Duodenal mucosa (tissue), 2 donors: ENCODE measurements at regions not wholly inside any gene's neighbourhood (a gene's known extent, or its start where the extent isn't known, plus 50 kb on each side); places are given as distances from the start of the nearest gene placed in this dataset.

ENCODE experiments used
- H3K27ac ChIP-seq: one replicate; pipeline ENCODE4 v1.7.0; 2013; ENCODE audit warnings: low read depth, low read length
- H3K27me3 ChIP-seq, 2 donors: one replicate each; pipeline ENCODE4 v1.7.0; 2013; ENCODE audit warnings: low read length in 2 of 2, control low read depth in 1 of 2; ENCODE audit not compliant: insufficient read depth in 2 of 2, control insufficient read depth in 1 of 2
- H3K36me3 ChIP-seq, 2 donors: one replicate each; pipeline ENCODE4 v1.7.0; 2013; ENCODE audit warnings: low read length in 2 of 2, control low read depth in 1 of 2; ENCODE audit not compliant: insufficient read depth in 2 of 2, control insufficient read depth in 1 of 2
- H3K4me1 ChIP-seq, 2 donors: one replicate each; pipeline ENCODE4 v1.7.0; 2013; ENCODE audit warnings: low read length in 2 of 2, control low read depth in 1 of 2; ENCODE audit not compliant: insufficient read depth in 2 of 2, control insufficient read depth in 1 of 2
- H3K4me3 ChIP-seq, 2 donors: one replicate each; pipeline ENCODE4 v1.7.0; 2013; ENCODE audit warnings: low read length in 2 of 2, low read depth in 1 of 2
- H3K9ac ChIP-seq, 2 donors: one replicate each; pipeline ENCODE4 v1.7.0; 2013; ENCODE audit warnings: low read length in 2 of 2, low read depth in 1 of 2
- H3K9me3 ChIP-seq, 2 donors: one replicate each; pipeline ENCODE4 v1.7.0; 2013; ENCODE audit warnings: low read length in 2 of 2, control low read depth in 1 of 2; ENCODE audit not compliant: control insufficient read depth in 1 of 2

- no peak overlapping the region for H3K4me3 ChIP-seq
- no peaks in the 10 kb centered on the region for H3K27me3 ChIP-seq
- H3K9me3 ChIP-seq = no peaks in the 10 kb centered on the region
- H3K36me3 ChIP-seq = no peaks in the 10 kb centered on the region
- H3K9ac ChIP-seq = no peak overlapping the region
- no peak overlapping the region for H3K27ac ChIP-seq
- no peaks in the 10 kb centered on the region for H3K4me1 ChIP-seq
Measured at GRCh38 chr5:67347821-67348220, 151.2 kb upstream of the CD180 start.

- no peaks in the 10 kb centered on the region for H3K27me3 ChIP-seq
- H3K4me1 ChIP-seq = no peaks in the 10 kb centered on the region
- H3K9me3 ChIP-seq = no peaks in the 10 kb centered on the region
- no peak overlapping the region for H3K27ac ChIP-seq
- no peak overlapping the region for H3K4me3 ChIP-seq
- H3K36me3 ChIP-seq = no peaks in the 10 kb centered on the region
- no peak overlapping the region for H3K9ac ChIP-seq
Measured at GRCh38 chr5:67346611-67347010, 150.0 kb upstream of the CD180 start.

GRCh38 chr5:67344870-67345269 is 148.3 kb upstream of the CD180 start:
- Histone ChIP-seq H3K9ac (no peak overlapping the region), H3K27ac (no peak overlapping the region), H3K27me3 (no peaks in the 10 kb centered on the region), H3K4me3 (no peak overlapping the region), H3K36me3 (no peaks in the 10 kb centered on the region), H3K9me3 (no peaks in the 10 kb centered on the region), H3K4me1 (no peaks in the 10 kb centered on the region)

GRCh38 chr5:67343835-67344234 is 147.2 kb upstream of the CD180 start:
- Histone ChIP-seq H3K9me3 (no peaks in the 10 kb centered on the region), H3K36me3 (no peaks in the 10 kb centered on the region), H3K9ac (no peak overlapping the region), H3K4me3 (no peak overlapping the region), H3K27ac (no peak overlapping the region), H3K27me3 (no peaks in the 10 kb centered on the region), H3K4me1 (no peaks in the 10 kb centered on the region)

GRCh38 chr5:67341478-67341877 is 144.9 kb upstream of the CD180 start:
- Histone ChIP-seq H3K4me3 (no peak overlapping the region), H3K4me1 (no peaks in the 10 kb centered on the region), H3K9me3 (no peaks in the 10 kb centered on the region), H3K36me3 (no peaks in the 10 kb centered on the region), H3K27ac (no peak overlapping the region), H3K27me3 (no peaks in the 10 kb centered on the region), H3K9ac (no peak overlapping the region)

- Histone ChIP-seq H3K4me1 (no peaks in the 10 kb centered on the region), H3K9ac (no peak overlapping the region), H3K36me3 (no peaks in the 10 kb centered on the region), H3K27ac (no peak overlapping the region), H3K27me3 (no peaks in the 10 kb centered on the region), H3K4me3 (no peak overlapping the region), H3K9me3 (no peaks in the 10 kb centered on the region)
Measured at GRCh38 chr5:67339219-67339767, 142.7 kb upstream of the CD180 start.

GRCh38 chr5:67338421-67338820 is 141.8 kb upstream of the CD180 start:
- no peak overlapping the region for H3K9ac ChIP-seq
- no peaks in the 10 kb centered on the region for H3K36me3 ChIP-seq
- no peaks in the 10 kb centered on the region for H3K27me3 ChIP-seq
- no peaks in the 10 kb centered on the region for H3K4me1 ChIP-seq
- H3K27ac ChIP-seq = no peak overlapping the region
- H3K4me3 ChIP-seq = no peak overlapping the region
- no peaks in the 10 kb centered on the region for H3K9me3 ChIP-seq

- Histone ChIP-seq H3K36me3 (no peaks in the 10 kb centered on the region), H3K4me3 (no peak overlapping the region), H3K9ac (no peak overlapping the region), H3K27me3 (no peaks in the 10 kb centered on the region), H3K4me1 (no peaks in the 10 kb centered on the region), H3K27ac (no peak overlapping the region), H3K9me3 (no peaks in the 10 kb centered on the region)
Measured at GRCh38 chr5:67337751-67338150, 141.2 kb upstream of the CD180 start.

- no peaks in the 10 kb centered on the region for H3K27me3 ChIP-seq
- H3K4me1 ChIP-seq = no peaks in the 10 kb centered on the region
- H3K36me3 ChIP-seq = no peaks in the 10 kb centered on the region
- H3K27ac ChIP-seq = no peak overlapping the region
- no peak overlapping the region for H3K4me3 ChIP-seq
- no peaks in the 10 kb centered on the region for H3K9me3 ChIP-seq
- H3K9ac ChIP-seq = no peak overlapping the region
Measured at GRCh38 chr5:67335426-67335825, 138.8 kb upstream of the CD180 start.

- Histone ChIP-seq H3K4me1 (no peaks in the 10 kb centered on the region), H3K9ac (no peak overlapping the region), H3K4me3 (no peak overlapping the region), H3K9me3 (no peaks in the 10 kb centered on the region), H3K27me3 (no peaks in the 10 kb centered on the region), H3K36me3 (no peaks in the 10 kb centered on the region), H3K27ac (no peak overlapping the region)
Measured at GRCh38 chr5:67334373-67334772, 137.8 kb upstream of the CD180 start.

- H3K36me3 ChIP-seq = no peaks in the 10 kb centered on the region
- H3K4me1 ChIP-seq = no peaks in the 10 kb centered on the region
- no peaks in the 10 kb centered on the region for H3K27me3 ChIP-seq
- no peak overlapping the region for H3K27ac ChIP-seq
- H3K9ac ChIP-seq = no peak overlapping the region
- H3K9me3 ChIP-seq = no peaks in the 10 kb centered on the region
- no peak overlapping the region for H3K4me3 ChIP-seq
Measured at GRCh38 chr5:67333171-67333570, 136.6 kb upstream of the CD180 start.
